Ectodermal cell (in vitro differentiated cells): ENCODE measurements at regions not wholly inside any gene's neighbourhood (a gene's known extent, or its start where the extent isn't known, plus 50 kb on each side); places are given as distances from the start of the nearest gene placed in this dataset.
"Not testable (repeated sequence)": the region's sequence is repeated elsewhere in the genome, so short reads cannot be mapped to it uniquely, and the experiment has no call there.

Experiments
- H3K27ac ChIP-seq: 2 replicates; pipeline ENCODE4 v1.7.0; 2013; ENCODE audit warnings: mild to moderate bottlenecking, low read depth, low read length; ENCODE audit not compliant: insufficient read depth, poor library complexity, severe bottlenecking
- H3K27me3 ChIP-seq: 2 replicates; pipeline ENCODE4 v1.7.0; 2013; ENCODE audit warnings: mild to moderate bottlenecking, low read length; ENCODE audit not compliant: insufficient read depth, control insufficient read depth, poor library complexity, severe bottlenecking
- H3K36me3 ChIP-seq: one replicate; pipeline ENCODE4 v1.7.0; 2013; ENCODE audit warnings: low read length; ENCODE audit not compliant: control insufficient read depth, insufficient read depth
- H3K4me1 ChIP-seq: one replicate; pipeline ENCODE4 v1.7.0; 2013; ENCODE audit warnings: low read length; ENCODE audit not compliant: control insufficient read depth, insufficient read depth
- H3K4me3 ChIP-seq: 2 replicates; pipeline ENCODE4 v1.7.0; 2013; ENCODE audit warnings: low read depth, low read length, control low read depth; ENCODE audit not compliant: insufficient read depth
- H3K9me3 ChIP-seq: 2 replicates; pipeline ENCODE4 v1.7.0; 2013; ENCODE audit warnings: mild to moderate bottlenecking, low read length, moderate library complexity; ENCODE audit not compliant: control insufficient read depth
- WGBS, 2 experiments: methylation state at CpG; one replicate each; pipeline ENCODE4 v1.1.7; 2013; ENCODE audit warnings: missing lambda C conversion rate in 2 of 2; 5-methylcytosine and 5-hydroxymethylcytosine counted together

- H3K36me3 ChIP-seq, H3K4me3 ChIP-seq, H3K9me3 ChIP-seq, H3K4me1 ChIP-seq, H3K27me3 ChIP-seq, H3K27ac ChIP-seq: not testable (repeated sequence)
- WGBS, 2 experiments: 93 to 97% methylated on average over 3 of the region's 3 CpGs
Measured at GRCh38 chr16:13489416-13489815, 430.5 kb upstream of the ERCC4 start.

GRCh38 chr16:13492046-13492445 is 427.9 kb upstream of the ERCC4 start:
- no peak overlapping the region for H3K4me3 ChIP-seq
- H3K36me3 ChIP-seq: no peaks in the 10 kb centered on the region
- H3K9me3 ChIP-seq: no peaks in the 10 kb centered on the region
- no peaks in the 10 kb centered on the region for H3K27me3 ChIP-seq
- WGBS, 2 experiments: 91 to 94% methylated on average over 4 of the region's 4 CpGs
- H3K4me1 ChIP-seq: no peaks in the 10 kb centered on the region
- no peak overlapping the region for H3K27ac ChIP-seq

- Histone ChIP-seq H3K36me3 (no peaks in the 10 kb centered on the region), H3K9me3 (no peaks in the 10 kb centered on the region), H3K27ac (no peak overlapping the region), H3K4me1 (no peaks in the 10 kb centered on the region), H3K27me3 (no peaks in the 10 kb centered on the region), H3K4me3 (no peak overlapping the region)
- WGBS, 2 experiments: 88 to 91% methylated on average over 5 of the region's 5 CpGs
Measured at GRCh38 chr16:13503960-13504635, 415.9 kb upstream of the ERCC4 start.

GRCh38 chr16:13507530-13507929 is 412.4 kb upstream of the ERCC4 start:
- H3K4me3 ChIP-seq: no peak overlapping the region
- H3K27ac ChIP-seq: no peak overlapping the region
- no peaks in the 10 kb centered on the region for H3K4me1 ChIP-seq
- no peaks in the 10 kb centered on the region for H3K9me3 ChIP-seq
- H3K36me3 ChIP-seq: no peaks in the 10 kb centered on the region
- 87 to 95% methylated on average over 5 of the region's 5 CpGs for WGBS, 2 experiments
- H3K27me3 ChIP-seq: no peaks in the 10 kb centered on the region

GRCh38 chr16:13510425-13511151 is 409.4 kb upstream of the ERCC4 start:
- H3K4me3 ChIP-seq: no peak overlapping the region
- WGBS, 2 experiments: 81 to 87% methylated on average over 5 of the region's 5 CpGs

GRCh38 chr16:13517841-13518240 is 402.1 kb upstream of the ERCC4 start:
- Histone ChIP-seq H3K27ac (no peak overlapping the region), H3K4me1 (peaks cover 3% of the 10 kb centered on the region), H3K9me3 (peaks cover 2% of the 10 kb centered on the region), H3K4me3 (no peak overlapping the region), H3K27me3 (no peaks in the 10 kb centered on the region), H3K36me3 (no peaks in the 10 kb centered on the region)
- 85 to 95% methylated on average over 3 of the region's 3 CpGs for WGBS, 2 experiments

More at GRCh38 chr16:13510425-13511151, 409.4 kb upstream of the ERCC4 start:
- H3K36me3 ChIP-seq: no peaks in the 10 kb centered on the region
- no peak overlapping the region for H3K27ac ChIP-seq
- H3K9me3 ChIP-seq: peaks cover 2% of the 10 kb centered on the region
- no peaks in the 10 kb centered on the region for H3K4me1 ChIP-seq
- H3K27me3 ChIP-seq: no peaks in the 10 kb centered on the region

- no peaks in the 10 kb centered on the region for H3K9me3 ChIP-seq
- no peak overlapping the region for H3K27ac ChIP-seq
- no peaks in the 10 kb centered on the region for H3K27me3 ChIP-seq
- 92 to 96% methylated on average over 2 of the region's 2 CpGs for WGBS, 2 experiments
- no peaks in the 10 kb centered on the region for H3K36me3 ChIP-seq
- H3K4me3 ChIP-seq: no peak overlapping the region
- H3K4me1 ChIP-seq: peaks cover 3% of the 10 kb centered on the region
Measured at GRCh38 chr16:13519871-13520270, 400.1 kb upstream of the ERCC4 start.

GRCh38 chr16:13521356-13521755 is 398.6 kb upstream of the ERCC4 start:
- H3K4me1 ChIP-seq: peaks cover 3% of the 10 kb centered on the region
- H3K36me3 ChIP-seq: no peaks in the 10 kb centered on the region
- H3K27ac ChIP-seq: no peak overlapping the region
- 16 to 26% methylated on average over 2 of the region's 2 CpGs for WGBS, 2 experiments
- no peak overlapping the region for H3K4me3 ChIP-seq
- no peaks in the 10 kb centered on the region for H3K27me3 ChIP-seq
- no peaks in the 10 kb centered on the region for H3K9me3 ChIP-seq

- Histone ChIP-seq H3K4me3 (no peak overlapping the region), H3K36me3 (no peaks in the 10 kb centered on the region), H3K27me3 (no peaks in the 10 kb centered on the region), H3K27ac (no peak overlapping the region), H3K9me3 (no peaks in the 10 kb centered on the region), H3K4me1 (peaks cover 3% of the 10 kb centered on the region)
- 91 to 92% methylated on average over 6 to 7 of the region's 7 CpGs for WGBS, 2 experiments
Measured at GRCh38 chr16:13527332-13527731, 392.6 kb upstream of the ERCC4 start.

GRCh38 chr16:13528691-13529090 is 391.3 kb upstream of the ERCC4 start:
- no peak overlapping the region for H3K27ac ChIP-seq
- 96 to 98% methylated on average over 2 to 3 of the region's 3 CpGs for WGBS, 2 experiments
- H3K4me3 ChIP-seq: no peak overlapping the region
- H3K27me3 ChIP-seq: no peaks in the 10 kb centered on the region
- H3K36me3 ChIP-seq: no peaks in the 10 kb centered on the region
- no peaks in the 10 kb centered on the region for H3K4me1 ChIP-seq
- H3K9me3 ChIP-seq: no peaks in the 10 kb centered on the region
